ENCODE measurements at regions not wholly inside any gene's neighbourhood (a gene's known extent, or its start where the extent isn't known, plus 50 kb on each side); places are given as distances from the start of the nearest gene placed in this dataset.

GRCh38 chr10:29012926-29013554 is 275.8 kb upstream of the LYZL1 start:
- TF ChIP-seq ZNF274 (IDR thresholded peaks at IDR 0.05; ENCODE audit: low read depth, low read length) (no peak), YY1 (IDR thresholded peaks at IDR 0.05; ENCODE audit: insufficient read depth, insufficient read length) (no peak)
